ENCODE measurements at regions not wholly inside any gene's neighbourhood (a gene's known extent, or its start where the extent isn't known, plus 50 kb on each side); places are given as distances from the start of the nearest gene placed in this dataset.

DNA sequence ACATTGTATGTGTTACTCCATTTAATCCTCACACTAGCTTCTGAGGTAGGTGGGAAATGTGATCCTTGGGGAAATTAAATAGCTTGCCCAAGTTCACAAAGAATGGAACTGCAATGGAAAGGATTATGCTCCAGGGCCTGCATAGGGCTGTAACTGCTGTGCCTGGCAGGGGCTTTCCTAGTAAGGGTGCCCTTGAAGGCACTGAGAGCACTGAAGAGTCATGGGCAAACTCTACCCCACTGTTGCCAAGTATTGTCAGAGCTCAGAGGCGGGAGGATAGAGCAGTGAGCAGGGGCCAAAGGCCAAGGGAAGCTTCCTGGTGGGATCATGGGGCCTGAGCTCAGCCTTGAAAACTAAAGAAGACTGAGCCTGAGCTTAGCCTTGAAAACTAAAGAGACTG, 133.0 kb upstream of the NALF2 start:
- H3K36me3 ChIP-seq (ENCODE audit: insufficient read depth, low read length) = no peaks in the 10 kb centered on the region
- no peaks in the 10 kb centered on the region for H4K20me1 ChIP-seq (ENCODE audit: insufficient read depth)
- TF ChIP-seq EZH2 (IDR thresholded peaks at IDR 0.05; ENCODE audit: borderline replicate concordance, insufficient read depth, low read length, poor library complexity, severe bottlenecking) (no peak), TAF1 (IDR thresholded peaks at IDR 0.05; ENCODE audit: low read depth) (no peak), SMC3 (conservative IDR thresholded peaks at IDR 0.05; ENCODE audit: poor library complexity) (no peak), RAD21 (conservative IDR thresholded peaks at IDR 0.05) (no peak), EP300 (conservative IDR thresholded peaks at IDR 0.05; ENCODE audit: poor library complexity, severe bottlenecking) (no peak), POLR2AphosphoS5 (IDR thresholded peaks at IDR 0.05) (no peak), MXI1 (conservative IDR thresholded peaks at IDR 0.05; ENCODE audit: poor library complexity, severe bottlenecking) (no peak)
- TF ChIP-seq, protein P1, sequence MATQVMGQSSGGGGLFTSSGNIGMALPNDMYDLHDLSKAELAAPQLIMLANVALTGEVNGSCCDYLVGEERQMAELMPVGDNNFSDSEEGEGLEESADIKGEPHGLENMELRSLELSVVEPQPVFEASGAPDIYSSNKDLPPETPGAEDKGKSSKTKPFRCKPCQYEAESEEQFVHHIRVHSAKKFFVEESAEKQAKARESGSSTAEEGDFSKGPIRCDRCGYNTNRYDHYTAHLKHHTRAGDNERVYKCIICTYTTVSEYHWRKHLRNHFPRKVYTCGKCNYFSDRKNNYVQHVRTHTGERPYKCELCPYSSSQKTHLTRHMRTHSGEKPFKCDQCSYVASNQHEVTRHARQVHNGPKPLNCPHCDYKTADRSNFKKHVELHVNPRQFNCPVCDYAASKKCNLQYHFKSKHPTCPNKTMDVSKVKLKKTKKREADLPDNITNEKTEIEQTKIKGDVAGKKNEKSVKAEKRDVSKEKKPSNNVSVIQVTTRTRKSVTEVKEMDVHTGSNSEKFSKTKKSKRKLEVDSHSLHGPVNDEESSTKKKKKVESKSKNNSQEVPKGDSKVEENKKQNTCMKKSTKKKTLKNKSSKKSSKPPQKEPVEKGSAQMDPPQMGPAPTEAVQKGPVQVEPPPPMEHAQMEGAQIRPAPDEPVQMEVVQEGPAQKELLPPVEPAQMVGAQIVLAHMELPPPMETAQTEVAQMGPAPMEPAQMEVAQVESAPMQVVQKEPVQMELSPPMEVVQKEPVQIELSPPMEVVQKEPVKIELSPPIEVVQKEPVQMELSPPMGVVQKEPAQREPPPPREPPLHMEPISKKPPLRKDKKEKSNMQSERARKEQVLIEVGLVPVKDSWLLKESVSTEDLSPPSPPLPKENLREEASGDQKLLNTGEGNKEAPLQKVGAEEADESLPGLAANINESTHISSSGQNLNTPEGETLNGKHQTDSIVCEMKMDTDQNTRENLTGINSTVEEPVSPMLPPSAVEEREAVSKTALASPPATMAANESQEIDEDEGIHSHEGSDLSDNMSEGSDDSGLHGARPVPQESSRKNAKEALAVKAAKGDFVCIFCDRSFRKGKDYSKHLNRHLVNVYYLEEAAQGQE (IDR thresholded peaks at IDR 0.05; ENCODE audit: borderline replicate concordance) = no peak
- TF ChIP-seq, protein P2, sequence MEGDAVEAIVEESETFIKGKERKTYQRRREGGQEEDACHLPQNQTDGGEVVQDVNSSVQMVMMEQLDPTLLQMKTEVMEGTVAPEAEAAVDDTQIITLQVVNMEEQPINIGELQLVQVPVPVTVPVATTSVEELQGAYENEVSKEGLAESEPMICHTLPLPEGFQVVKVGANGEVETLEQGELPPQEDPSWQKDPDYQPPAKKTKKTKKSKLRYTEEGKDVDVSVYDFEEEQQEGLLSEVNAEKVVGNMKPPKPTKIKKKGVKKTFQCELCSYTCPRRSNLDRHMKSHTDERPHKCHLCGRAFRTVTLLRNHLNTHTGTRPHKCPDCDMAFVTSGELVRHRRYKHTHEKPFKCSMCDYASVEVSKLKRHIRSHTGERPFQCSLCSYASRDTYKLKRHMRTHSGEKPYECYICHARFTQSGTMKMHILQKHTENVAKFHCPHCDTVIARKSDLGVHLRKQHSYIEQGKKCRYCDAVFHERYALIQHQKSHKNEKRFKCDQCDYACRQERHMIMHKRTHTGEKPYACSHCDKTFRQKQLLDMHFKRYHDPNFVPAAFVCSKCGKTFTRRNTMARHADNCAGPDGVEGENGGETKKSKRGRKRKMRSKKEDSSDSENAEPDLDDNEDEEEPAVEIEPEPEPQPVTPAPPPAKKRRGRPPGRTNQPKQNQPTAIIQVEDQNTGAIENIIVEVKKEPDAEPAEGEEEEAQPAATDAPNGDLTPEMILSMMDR (IDR thresholded peaks at IDR 0.05; ENCODE audit: poor library complexity, severe bottlenecking) = no peak
- no peaks in the 10 kb centered on the region for H3F3A ChIP-seq (ENCODE audit: insufficient read depth, low read length, poor library complexity, severe bottlenecking)
- H3K27ac ChIP-seq (ENCODE audit: low read length) = no peak overlapping the region
- H3K9ac ChIP-seq (ENCODE audit: low read length) = no peak overlapping the region
- H3K9me3 ChIP-seq (ENCODE audit: low read length) = no peaks in the 10 kb centered on the region
- no peaks in the 10 kb centered on the region for H3K27me3 ChIP-seq (ENCODE audit: insufficient read depth, low read depth, low read length)
- H3K4me2 ChIP-seq (ENCODE audit: low read length) = no peak overlapping the region
- H2AFZ ChIP-seq (ENCODE audit: low read depth, low read length) = no peak overlapping the region
- H3K9me2 ChIP-seq (ENCODE audit: insufficient read depth, low read length) = no peaks in the 10 kb centered on the region
- H3K79me2 ChIP-seq (replicated peaks; ENCODE audit: insufficient read depth, low read length) = no peaks in the 10 kb centered on the region
- H3K4me3 ChIP-seq (ENCODE audit: low read length) = no peak overlapping the region

DNA sequence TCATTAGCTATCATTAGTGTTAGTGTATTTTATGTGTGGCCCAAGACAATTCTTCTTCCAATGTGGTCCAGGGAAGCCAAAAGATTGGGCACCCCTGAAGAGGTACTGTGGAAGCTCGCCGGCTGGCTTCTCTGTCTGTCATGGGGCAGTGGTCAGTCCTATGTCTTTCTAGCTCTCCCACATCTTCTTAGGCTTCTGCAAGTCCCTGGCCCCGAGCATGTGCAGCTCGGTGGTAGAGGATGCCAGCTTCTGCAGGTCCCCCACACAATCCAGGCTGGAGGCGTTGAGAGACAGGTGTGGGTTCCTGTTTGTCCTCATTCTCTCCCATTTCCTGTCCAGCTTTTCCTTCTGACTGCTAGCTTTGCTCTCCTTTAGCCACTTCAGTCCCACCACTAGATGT, 134.1 kb upstream of the NALF2 start:
- H3K27ac ChIP-seq (ENCODE audit: low read length) = no peak overlapping the region
- no peaks in the 10 kb centered on the region for H3F3A ChIP-seq (ENCODE audit: insufficient read depth, low read length, poor library complexity, severe bottlenecking)
- no peaks in the 10 kb centered on the region for H3K36me3 ChIP-seq (ENCODE audit: insufficient read depth, low read length)
- H3K79me2 ChIP-seq (replicated peaks; ENCODE audit: insufficient read depth, low read length) = no peaks in the 10 kb centered on the region
- H3K9ac ChIP-seq (ENCODE audit: low read length) = no peak overlapping the region
- no peak overlapping the region for H3K4me3 ChIP-seq (ENCODE audit: low read length)
- H2AFZ ChIP-seq (ENCODE audit: low read depth, low read length) = no peak overlapping the region
- no peak for TF ChIP-seq EZH2 (IDR thresholded peaks at IDR 0.05; ENCODE audit: borderline replicate concordance, insufficient read depth, low read length, poor library complexity, severe bottlenecking)
- TF ChIP-seq SMC3 (conservative IDR thresholded peaks at IDR 0.05; ENCODE audit: poor library complexity) = no peak
- no peak for TF ChIP-seq MXI1 (conservative IDR thresholded peaks at IDR 0.05; ENCODE audit: poor library complexity, severe bottlenecking)
- TF ChIP-seq, protein P1 (IDR thresholded peaks at IDR 0.05; ENCODE audit: borderline replicate concordance) = no peak
- no peak for TF ChIP-seq TAF1 (IDR thresholded peaks at IDR 0.05; ENCODE audit: low read depth)
- no peak for TF ChIP-seq EP300 (conservative IDR thresholded peaks at IDR 0.05; ENCODE audit: poor library complexity, severe bottlenecking)
- TF ChIP-seq POLR2AphosphoS5 (IDR thresholded peaks at IDR 0.05) = no peak
- no peak for TF ChIP-seq RAD21 (conservative IDR thresholded peaks at IDR 0.05)
- TF ChIP-seq, protein P2 (IDR thresholded peaks at IDR 0.05; ENCODE audit: poor library complexity, severe bottlenecking) = no peak
- H3K9me2 ChIP-seq (ENCODE audit: insufficient read depth, low read length) = no peaks in the 10 kb centered on the region
- H3K27me3 ChIP-seq (ENCODE audit: insufficient read depth, low read depth, low read length) = no peaks in the 10 kb centered on the region
- no peaks in the 10 kb centered on the region for H3K9me3 ChIP-seq (ENCODE audit: low read length)
- no peak overlapping the region for H3K4me2 ChIP-seq (ENCODE audit: low read length)
- H4K20me1 ChIP-seq (ENCODE audit: insufficient read depth) = no peaks in the 10 kb centered on the region
